ENCODE measurements at regions not wholly inside any gene's neighbourhood (a gene's known extent, or its start where the extent isn't known, plus 50 kb on each side); places are given as distances from the start of the nearest gene placed in this dataset.

DNA sequence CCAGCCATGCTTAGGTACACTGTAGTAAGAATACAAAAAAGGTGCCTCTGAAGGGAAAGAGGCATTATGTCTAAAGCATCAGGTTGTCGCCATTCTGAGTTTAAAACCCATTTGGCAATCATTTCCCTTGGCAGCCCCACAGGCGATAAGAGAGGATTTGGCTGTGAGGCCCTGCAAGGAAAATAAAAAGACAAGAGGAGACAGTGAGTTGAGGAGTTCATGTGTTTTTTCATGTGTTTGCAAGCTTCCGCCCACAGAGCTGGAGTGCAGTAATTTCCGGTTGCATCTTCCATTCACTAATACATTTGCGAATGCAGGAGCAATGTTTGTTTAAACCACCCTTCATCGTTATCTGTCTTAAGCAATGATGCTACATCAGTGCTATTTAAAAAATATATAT is 138.5 kb upstream of the SOX4 start:
- Histone ChIP-seq H3K9me3 (ENCODE audit: control insufficient read depth, insufficient read depth, low read depth, low read length) (no peaks in the 10 kb centered on the region), H3K36me3 (ENCODE audit: control insufficient read depth, insufficient read depth, low read length) (no peaks in the 10 kb centered on the region), H3K4me3 (ENCODE audit: low read depth in 2 of 2, low read length in 2 of 2) (no peak overlapping the region), H3K4me1 (ENCODE audit: control insufficient read depth, insufficient read depth, low read length) (no peaks in the 10 kb centered on the region; the same call in 1 of the 2 replicates), H3K27me3 (ENCODE audit: control insufficient read depth, insufficient read depth, low read length) (no peaks in the 10 kb centered on the region), H3K27ac (ENCODE audit: low read length) (no peak overlapping the region)
- in situ Hi-C loops (cut with HindIII; ENCODE audit: low pct_unique_long_range_greater_than_20kb, low sequenced_read_pairs), result no loop called here
- ChIA-PET CTCF (no interaction called here), POLR2A (no interaction called here)
- BruUV-seq (replicated peaks), result no TSS peak
- intact Hi-C loops (cut with micrococcal nuclease; ENCODE audit: unreplicated experiment), result no loop called here
- DNase-seq (ENCODE audit: low read depth, low spot score), result no peak
- ATAC-seq, result no peak
- no peak for TF ChIP-seq TCF7L2 (IDR thresholded peaks at IDR 0.05; ENCODE audit: low read depth, low read length)
- TF ChIP-seq, protein P1, sequence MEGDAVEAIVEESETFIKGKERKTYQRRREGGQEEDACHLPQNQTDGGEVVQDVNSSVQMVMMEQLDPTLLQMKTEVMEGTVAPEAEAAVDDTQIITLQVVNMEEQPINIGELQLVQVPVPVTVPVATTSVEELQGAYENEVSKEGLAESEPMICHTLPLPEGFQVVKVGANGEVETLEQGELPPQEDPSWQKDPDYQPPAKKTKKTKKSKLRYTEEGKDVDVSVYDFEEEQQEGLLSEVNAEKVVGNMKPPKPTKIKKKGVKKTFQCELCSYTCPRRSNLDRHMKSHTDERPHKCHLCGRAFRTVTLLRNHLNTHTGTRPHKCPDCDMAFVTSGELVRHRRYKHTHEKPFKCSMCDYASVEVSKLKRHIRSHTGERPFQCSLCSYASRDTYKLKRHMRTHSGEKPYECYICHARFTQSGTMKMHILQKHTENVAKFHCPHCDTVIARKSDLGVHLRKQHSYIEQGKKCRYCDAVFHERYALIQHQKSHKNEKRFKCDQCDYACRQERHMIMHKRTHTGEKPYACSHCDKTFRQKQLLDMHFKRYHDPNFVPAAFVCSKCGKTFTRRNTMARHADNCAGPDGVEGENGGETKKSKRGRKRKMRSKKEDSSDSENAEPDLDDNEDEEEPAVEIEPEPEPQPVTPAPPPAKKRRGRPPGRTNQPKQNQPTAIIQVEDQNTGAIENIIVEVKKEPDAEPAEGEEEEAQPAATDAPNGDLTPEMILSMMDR (IDR thresholded peaks at IDR 0.05), result no peak
- no peak for TF ChIP-seq POLR2AphosphoS5 (IDR thresholded peaks at IDR 0.05; ENCODE audit: low read depth, low read length)
- TF ChIP-seq SIN3A (IDR thresholded peaks at IDR 0.05; ENCODE audit: borderline replicate concordance, insufficient read depth, low read depth, low read length), result no peak
- TF ChIP-seq, protein P2, sequence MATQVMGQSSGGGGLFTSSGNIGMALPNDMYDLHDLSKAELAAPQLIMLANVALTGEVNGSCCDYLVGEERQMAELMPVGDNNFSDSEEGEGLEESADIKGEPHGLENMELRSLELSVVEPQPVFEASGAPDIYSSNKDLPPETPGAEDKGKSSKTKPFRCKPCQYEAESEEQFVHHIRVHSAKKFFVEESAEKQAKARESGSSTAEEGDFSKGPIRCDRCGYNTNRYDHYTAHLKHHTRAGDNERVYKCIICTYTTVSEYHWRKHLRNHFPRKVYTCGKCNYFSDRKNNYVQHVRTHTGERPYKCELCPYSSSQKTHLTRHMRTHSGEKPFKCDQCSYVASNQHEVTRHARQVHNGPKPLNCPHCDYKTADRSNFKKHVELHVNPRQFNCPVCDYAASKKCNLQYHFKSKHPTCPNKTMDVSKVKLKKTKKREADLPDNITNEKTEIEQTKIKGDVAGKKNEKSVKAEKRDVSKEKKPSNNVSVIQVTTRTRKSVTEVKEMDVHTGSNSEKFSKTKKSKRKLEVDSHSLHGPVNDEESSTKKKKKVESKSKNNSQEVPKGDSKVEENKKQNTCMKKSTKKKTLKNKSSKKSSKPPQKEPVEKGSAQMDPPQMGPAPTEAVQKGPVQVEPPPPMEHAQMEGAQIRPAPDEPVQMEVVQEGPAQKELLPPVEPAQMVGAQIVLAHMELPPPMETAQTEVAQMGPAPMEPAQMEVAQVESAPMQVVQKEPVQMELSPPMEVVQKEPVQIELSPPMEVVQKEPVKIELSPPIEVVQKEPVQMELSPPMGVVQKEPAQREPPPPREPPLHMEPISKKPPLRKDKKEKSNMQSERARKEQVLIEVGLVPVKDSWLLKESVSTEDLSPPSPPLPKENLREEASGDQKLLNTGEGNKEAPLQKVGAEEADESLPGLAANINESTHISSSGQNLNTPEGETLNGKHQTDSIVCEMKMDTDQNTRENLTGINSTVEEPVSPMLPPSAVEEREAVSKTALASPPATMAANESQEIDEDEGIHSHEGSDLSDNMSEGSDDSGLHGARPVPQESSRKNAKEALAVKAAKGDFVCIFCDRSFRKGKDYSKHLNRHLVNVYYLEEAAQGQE (IDR thresholded peaks at IDR 0.05; ENCODE audit: insufficient read depth in 1 of 2, low read depth in 2 of 2, low read length in 1 of 2), result no peak

DNA sequence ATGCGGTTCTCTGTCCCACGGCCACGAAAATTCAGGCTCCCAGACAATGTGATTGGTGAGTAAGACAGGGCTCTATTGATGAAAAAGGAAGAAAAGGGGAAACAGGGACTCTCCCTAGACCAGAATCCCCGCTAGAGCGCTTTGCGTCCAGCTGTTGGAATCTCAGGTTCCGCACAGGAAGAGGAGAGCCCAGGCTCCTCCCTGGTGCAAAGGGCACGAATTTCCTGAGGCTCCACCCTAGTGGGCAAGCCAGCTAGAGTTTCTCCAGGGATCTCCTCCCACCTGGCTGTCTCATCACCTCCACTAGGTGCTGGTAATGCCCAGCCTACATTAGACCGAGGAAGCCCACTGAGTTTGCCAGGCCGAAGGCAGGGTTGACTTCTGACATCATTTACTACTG is 135.9 kb upstream of the SOX4 start:
- Histone ChIP-seq H3K36me3 (ENCODE audit: control insufficient read depth, insufficient read depth, low read length) (no peaks in the 10 kb centered on the region), H3K4me3 (ENCODE audit: low read depth in 2 of 2, low read length in 2 of 2) (no peak overlapping the region), H3K27me3 (ENCODE audit: control insufficient read depth, insufficient read depth, low read length) (no peaks in the 10 kb centered on the region), H3K4me1 (ENCODE audit: control insufficient read depth, insufficient read depth, low read length) (no peaks in the 10 kb centered on the region), H3K27ac (ENCODE audit: low read length) (no peak overlapping the region), H3K9me3 (ENCODE audit: control insufficient read depth, insufficient read depth, low read depth, low read length) (no peaks in the 10 kb centered on the region)
- POLR2A ChIA-PET, result no interaction called here
- TF ChIP-seq, protein P2 (IDR thresholded peaks at IDR 0.05; ENCODE audit: insufficient read depth in 1 of 2, low read depth in 2 of 2, low read length in 1 of 2), result no peak
- TF ChIP-seq, protein P1 (IDR thresholded peaks at IDR 0.05), result no peak
- no peak for TF ChIP-seq SIN3A (IDR thresholded peaks at IDR 0.05; ENCODE audit: borderline replicate concordance, insufficient read depth, low read depth, low read length)
- no peak for TF ChIP-seq TCF7L2 (IDR thresholded peaks at IDR 0.05; ENCODE audit: low read depth, low read length)
- TF ChIP-seq POLR2AphosphoS5 (IDR thresholded peaks at IDR 0.05; ENCODE audit: low read depth, low read length), result no peak
- CTCF ChIA-PET, result no interaction called here
- intact Hi-C loops (cut with micrococcal nuclease; ENCODE audit: unreplicated experiment) (no loop called here), in situ Hi-C loops (cut with HindIII; ENCODE audit: low pct_unique_long_range_greater_than_20kb, low sequenced_read_pairs) (no loop called here)
- ATAC-seq, result no peak
- no peak for DNase-seq (ENCODE audit: low read depth, low spot score)
- BruUV-seq (replicated peaks), result no TSS peak
